DMS153 (cell line): ENCODE measurements at regions not wholly inside any gene's neighbourhood (a gene's known extent, or its start where the extent isn't known, plus 50 kb on each side); places are given as distances from the start of the nearest gene placed in this dataset.

Source experiments
- DNase-seq: peaks from one replicate; lab custom pipeline; 2025; lab: John Stamatoyannopoulos, UW

- no peak for DNase-seq
These were observed 64.5 kb downstream of the COPS8 start for GRCh38 chr2:237150186-237150585.

- DNase-seq = no peak
These were observed 65.2 kb downstream of the COPS8 start for GRCh38 chr2:237150831-237151375.

- DNase-seq = no peak
These were observed 66.7 kb downstream of the COPS8 start for GRCh38 chr2:237152361-237152760.

GRCh38 chr2:237153181-237153580 is 67.5 kb downstream of the COPS8 start:
- DNase-seq = no peak

GRCh38 chr2:237154082-237154638 is 68.5 kb downstream of the COPS8 start:
- no peak for DNase-seq

GRCh38 chr2:237154884-237155851 is 69.5 kb downstream of the COPS8 start:
- no peak for DNase-seq

GRCh38 chr2:237156031-237156856 is 70.6 kb downstream of the COPS8 start:
- DNase-seq = no peak

- no peak for DNase-seq
These were observed 71.4 kb downstream of the COPS8 start for GRCh38 chr2:237156857-237157779.

- no peak for DNase-seq
These were observed 72.1 kb downstream of the COPS8 start for GRCh38 chr2:237157780-237158102.

- no peak for DNase-seq
These were observed 72.5 kb downstream of the COPS8 start for GRCh38 chr2:237158194-237158593.

- DNase-seq = no peak
These were observed 73.6 kb downstream of the COPS8 start for GRCh38 chr2:237159006-237159911.

GRCh38 chr2:237160271-237160919 is 74.7 kb downstream of the COPS8 start:
- no peak for DNase-seq

GRCh38 chr2:237161189-237161588 is 75.5 kb downstream of the COPS8 start:
- DNase-seq = no peak

GRCh38 chr2:237162959-237163358 is 77.3 kb downstream of the COPS8 start:
- no peak for DNase-seq

GRCh38 chr2:237164474-237165042 is 78.9 kb downstream of the COPS8 start:
- DNase-seq = no peak

GRCh38 chr2:237165405-237166276 is 80.0 kb downstream of the COPS8 start:
- no peak for DNase-seq

GRCh38 chr2:237167038-237167437 is 81.3 kb downstream of the COPS8 start:
- no peak for DNase-seq

GRCh38 chr2:237167934-237168333 is 82.2 kb downstream of the COPS8 start:
- no peak for DNase-seq
